Mucosa of stomach (tissue), 1 donor: ENCODE measurements at regions not wholly inside any gene's neighbourhood (a gene's known extent, or its start where the extent isn't known, plus 50 kb on each side); places are given as distances from the start of the nearest gene placed in this dataset.

Experiments
- H3K27me3 ChIP-seq: one replicate; pipeline ENCODE4 v1.7.0; 2013; ENCODE audit warnings: mild to moderate bottlenecking, low read length; ENCODE audit not compliant: control insufficient read depth, insufficient read depth
- H3K36me3 ChIP-seq: one replicate; pipeline ENCODE4 v1.7.0; 2013; ENCODE audit warnings: low read length; ENCODE audit not compliant: control insufficient read depth, insufficient read depth
- H3K4me1 ChIP-seq: one replicate; pipeline ENCODE4 v1.7.0; 2013; ENCODE audit warnings: mild to moderate bottlenecking, low read length; ENCODE audit not compliant: control insufficient read depth, insufficient read depth
- H3K4me3 ChIP-seq: one replicate; pipeline ENCODE4 v1.7.0; 2013; ENCODE audit warnings: low read length
- H3K9ac ChIP-seq: one replicate; pipeline ENCODE4 v1.7.0; 2013; ENCODE audit warnings: mild to moderate bottlenecking, low read length, moderate library complexity
- H3K9me3 ChIP-seq: one replicate; pipeline ENCODE4 v1.7.0; 2013; ENCODE audit warnings: mild to moderate bottlenecking, low read length, moderate library complexity; ENCODE audit not compliant: control insufficient read depth
- donor health status: Pancreatic carcinoma.

DNA sequence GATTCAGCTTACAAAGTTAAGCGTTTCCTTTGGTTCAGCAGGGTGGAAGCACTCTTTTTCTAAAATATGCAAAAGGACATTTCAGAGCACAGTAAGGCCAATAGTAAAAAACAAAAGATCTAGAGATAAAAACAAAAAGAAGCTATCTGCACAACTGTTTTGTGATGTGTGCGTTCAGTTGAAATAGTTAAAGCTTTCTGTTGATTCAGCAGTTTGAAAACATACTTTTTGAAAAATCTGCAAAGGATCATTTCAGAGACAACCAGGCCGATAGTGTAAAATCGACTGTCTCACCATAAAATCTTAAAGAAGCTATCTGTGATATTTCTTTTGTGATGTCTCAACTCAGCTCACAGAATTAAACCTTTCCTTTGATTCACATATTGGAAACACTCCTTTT is 300.0 kb upstream of the ALG10B start:
- Histone ChIP-seq H3K36me3 (no peaks in the 10 kb centered on the region), H3K27me3 (no peaks in the 10 kb centered on the region), H3K4me1 (no peaks in the 10 kb centered on the region), H3K9ac (no peak overlapping the region), H3K9me3 (no peaks in the 10 kb centered on the region), H3K4me3 (no peak overlapping the region)

DNA sequence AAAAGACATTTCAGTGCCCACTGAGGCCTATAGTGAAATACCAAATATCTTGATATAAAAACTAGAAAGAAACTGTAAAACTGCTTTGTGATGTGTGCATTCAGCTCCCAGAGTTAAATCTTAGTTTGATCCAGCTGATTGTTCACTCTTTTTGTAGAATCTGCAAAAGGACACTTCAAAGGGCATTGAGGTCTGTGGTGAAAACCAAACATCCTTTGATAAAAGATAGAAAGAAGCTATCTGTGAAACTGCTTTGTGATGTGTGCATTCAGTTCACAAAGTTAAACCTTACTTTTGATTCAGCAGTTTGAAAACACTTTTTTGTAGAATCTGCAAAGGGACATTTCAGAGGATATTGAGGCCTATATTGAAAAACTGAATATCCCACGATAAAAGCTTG is 290.7 kb upstream of the ALG10B start:
- no peaks in the 10 kb centered on the region for H3K4me1 ChIP-seq
- H3K9me3 ChIP-seq, result no peaks in the 10 kb centered on the region
- H3K9ac ChIP-seq, result no peak overlapping the region
- no peaks in the 10 kb centered on the region for H3K36me3 ChIP-seq
- H3K27me3 ChIP-seq, result no peaks in the 10 kb centered on the region
- no peak overlapping the region for H3K4me3 ChIP-seq

DNA sequence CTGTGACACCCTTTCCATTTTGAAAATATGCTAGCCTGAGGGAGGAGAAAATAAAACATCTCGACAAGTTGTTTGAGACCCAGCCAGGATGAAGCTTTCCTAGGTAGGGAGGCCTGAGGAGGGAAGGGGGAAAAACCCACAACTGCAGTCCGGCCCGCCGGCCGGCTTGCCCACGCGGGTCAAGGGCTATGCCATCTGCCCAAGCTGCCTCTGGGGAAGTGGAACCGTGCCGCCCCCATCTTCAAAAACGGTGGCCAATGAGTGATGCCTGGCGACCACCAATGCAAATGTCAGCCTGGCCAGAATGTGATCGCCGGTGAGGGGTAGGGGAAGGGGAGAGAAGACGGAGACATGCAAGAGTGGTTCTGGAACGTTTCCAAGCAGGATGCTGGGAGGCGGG is 263.5 kb upstream of the ALG10B start:
- H3K27me3 ChIP-seq, result no peaks in the 10 kb centered on the region
- H3K4me3 ChIP-seq, result no peak overlapping the region
- H3K9ac ChIP-seq, result no peak overlapping the region
- no peaks in the 10 kb centered on the region for H3K9me3 ChIP-seq
- no peaks in the 10 kb centered on the region for H3K36me3 ChIP-seq
- no peaks in the 10 kb centered on the region for H3K4me1 ChIP-seq

DNA sequence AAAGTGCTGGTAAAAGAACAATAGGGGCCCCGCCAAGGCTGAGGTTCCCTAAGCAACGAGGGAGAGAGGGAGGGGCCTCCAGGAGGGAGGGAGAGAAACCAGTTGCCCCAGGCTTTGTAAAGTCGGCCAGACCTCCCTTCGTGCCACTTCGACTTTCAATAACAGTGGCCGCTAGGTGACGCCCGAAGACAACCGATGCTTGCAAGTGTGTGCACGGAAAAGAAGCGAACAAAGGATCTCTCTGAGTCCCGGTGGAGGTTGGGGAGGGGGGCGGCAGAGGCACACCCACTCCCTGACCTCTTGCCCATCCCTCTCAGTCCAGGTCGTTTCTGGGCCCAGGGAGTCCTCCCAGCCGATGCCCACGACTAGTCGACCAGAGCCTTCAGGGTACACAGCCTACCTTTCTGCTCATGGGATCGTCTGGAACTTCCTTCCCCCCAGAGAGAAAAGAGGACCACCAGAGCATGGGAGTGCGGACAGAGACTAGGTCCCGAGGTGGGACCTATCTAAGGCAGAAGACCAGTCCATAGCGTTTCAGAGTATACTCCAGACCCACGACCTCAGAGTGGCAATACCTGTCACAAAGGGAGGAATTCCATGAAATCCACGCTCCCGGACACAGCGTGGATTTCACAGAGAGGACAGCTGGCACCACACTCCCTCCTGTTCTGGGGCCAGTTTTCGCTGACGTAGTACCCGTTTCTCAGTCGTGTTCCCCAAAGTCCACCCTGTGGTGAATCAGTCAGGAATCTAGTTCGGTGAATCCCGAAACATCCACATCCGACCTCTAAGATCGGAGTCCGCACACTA is 262.7 kb upstream of the ALG10B start:
- H3K36me3 ChIP-seq, result no peaks in the 10 kb centered on the region
- no peak overlapping the region for H3K9ac ChIP-seq
- H3K4me3 ChIP-seq, result no peak overlapping the region
- H3K9me3 ChIP-seq, result no peaks in the 10 kb centered on the region
- H3K4me1 ChIP-seq, result no peaks in the 10 kb centered on the region
- H3K27me3 ChIP-seq, result no peaks in the 10 kb centered on the region

DNA sequence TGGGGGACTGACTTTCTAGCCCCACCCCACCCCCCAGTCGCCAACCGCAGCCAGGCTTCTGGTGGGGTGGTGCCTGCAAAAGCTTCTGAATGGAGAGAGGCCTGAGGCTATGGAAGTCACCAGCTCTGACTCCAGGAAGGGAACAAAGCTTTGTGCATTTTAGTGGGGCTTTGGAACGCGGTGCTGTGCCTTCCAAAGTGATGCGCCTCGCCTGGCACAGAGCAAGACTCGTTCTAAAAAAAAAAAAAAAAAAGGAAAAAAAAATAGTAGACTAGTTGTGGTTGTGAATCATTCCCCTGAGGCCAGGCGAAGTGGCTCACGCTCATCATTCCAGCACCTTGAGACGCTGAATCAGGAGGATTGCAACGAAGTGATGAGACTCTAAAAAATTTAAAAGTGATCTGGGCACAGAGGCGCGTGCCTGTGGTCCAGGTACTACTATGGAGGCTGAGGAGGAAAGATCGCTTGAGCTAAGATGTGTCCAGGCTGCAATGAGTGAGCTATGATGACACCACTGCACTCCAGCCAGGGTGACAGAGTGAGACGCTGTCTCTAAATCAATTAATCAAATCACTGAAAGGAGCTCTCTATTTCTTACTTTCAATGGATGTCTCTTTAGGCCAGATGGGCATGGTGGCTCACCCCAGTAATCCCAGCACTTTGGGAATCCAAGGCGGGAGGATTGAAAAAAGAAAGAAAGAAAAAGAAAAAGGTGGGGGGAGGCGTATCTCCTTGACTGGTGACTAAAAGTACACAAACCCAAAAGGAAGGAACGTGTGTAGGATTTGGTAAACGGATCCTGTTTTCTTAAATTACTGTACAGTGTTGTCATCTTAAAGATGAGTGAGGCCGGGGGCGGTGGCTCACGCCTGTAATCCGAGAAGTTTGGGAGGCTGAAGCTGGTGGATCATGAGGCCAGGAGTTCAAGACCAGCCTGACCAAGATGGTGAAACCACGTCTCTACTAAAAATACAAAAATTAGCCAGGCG is 259.6 kb upstream of the ALG10B start:
- Histone ChIP-seq H3K36me3 (no peaks in the 10 kb centered on the region), H3K4me1 (no peaks in the 10 kb centered on the region), H3K9ac (no peak overlapping the region), H3K4me3 (no peak overlapping the region), H3K9me3 (no peaks in the 10 kb centered on the region), H3K27me3 (no peaks in the 10 kb centered on the region)

DNA sequence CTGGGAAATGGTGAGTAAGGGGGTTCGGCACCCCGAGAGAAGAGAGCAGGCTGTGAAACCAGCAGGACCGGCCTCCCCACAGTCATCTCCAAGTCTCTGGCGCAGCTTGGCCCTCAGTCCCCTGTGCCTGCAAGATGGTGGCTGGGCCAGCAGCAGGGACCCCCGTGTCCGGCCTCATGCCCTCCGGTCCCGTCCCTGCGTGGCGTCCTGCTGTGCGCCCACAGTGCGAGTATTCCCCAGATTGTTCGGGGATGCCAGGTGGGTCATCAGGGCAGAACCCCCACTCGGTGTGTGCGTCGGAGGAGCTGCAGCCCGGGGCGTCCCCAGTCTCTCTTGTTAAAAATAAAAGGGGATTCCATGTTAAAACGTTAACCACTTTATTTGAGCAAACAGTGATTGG is 216.9 kb upstream of the ALG10B start:
- no peaks in the 10 kb centered on the region for H3K9me3 ChIP-seq
- no peaks in the 10 kb centered on the region for H3K27me3 ChIP-seq
- no peaks in the 10 kb centered on the region for H3K36me3 ChIP-seq
- no peaks in the 10 kb centered on the region for H3K4me1 ChIP-seq
- H3K4me3 ChIP-seq, result no peak overlapping the region
- H3K9ac ChIP-seq, result no peak overlapping the region

DNA sequence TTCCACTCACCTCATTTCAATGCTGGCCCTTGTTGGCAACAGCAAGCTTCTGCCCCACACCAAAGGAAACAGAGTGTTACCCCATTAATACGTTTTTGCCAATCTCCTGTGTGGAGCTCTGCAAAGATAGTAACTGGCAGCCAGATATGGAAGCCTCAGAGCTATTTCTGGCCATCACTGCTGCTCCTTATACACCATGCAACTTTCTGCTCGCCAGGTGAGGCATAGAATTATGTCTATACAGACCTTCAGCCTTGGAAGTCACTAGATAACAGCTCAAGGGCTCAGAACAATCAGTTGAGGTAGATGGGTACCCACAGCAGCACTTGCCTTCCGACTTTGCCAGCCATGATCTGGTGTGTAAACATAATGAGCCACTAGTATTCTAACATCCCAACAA is 214.8 kb upstream of the ALG10B start:
- no peaks in the 10 kb centered on the region for H3K27me3 ChIP-seq
- H3K4me1 ChIP-seq, result no peaks in the 10 kb centered on the region
- no peaks in the 10 kb centered on the region for H3K9me3 ChIP-seq
- no peak overlapping the region for H3K4me3 ChIP-seq
- no peak overlapping the region for H3K9ac ChIP-seq
- H3K36me3 ChIP-seq, result no peaks in the 10 kb centered on the region

DNA sequence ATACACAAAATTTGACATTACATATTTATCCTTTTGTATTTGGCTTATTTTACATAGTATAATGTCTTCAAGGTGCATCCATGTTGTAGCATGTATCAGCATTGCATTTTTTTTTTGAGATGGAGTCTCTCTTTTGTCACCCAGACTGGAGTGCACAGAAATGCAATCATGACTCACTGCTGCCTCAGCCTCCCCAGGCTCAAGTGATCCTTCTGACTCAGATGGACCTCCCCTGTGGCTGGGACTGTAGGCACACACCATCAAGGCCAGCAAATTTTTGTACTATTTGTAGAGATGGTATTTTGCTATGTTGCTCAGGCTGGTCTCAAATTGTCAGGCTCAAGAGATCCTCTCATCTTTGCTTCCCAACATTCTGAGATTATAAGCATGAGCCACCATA is 214.4 kb upstream of the ALG10B start:
- H3K9ac ChIP-seq, result no peak overlapping the region
- H3K4me3 ChIP-seq, result no peak overlapping the region
- no peaks in the 10 kb centered on the region for H3K9me3 ChIP-seq
- H3K27me3 ChIP-seq, result no peaks in the 10 kb centered on the region
- no peaks in the 10 kb centered on the region for H3K4me1 ChIP-seq
- no peaks in the 10 kb centered on the region for H3K36me3 ChIP-seq

DNA sequence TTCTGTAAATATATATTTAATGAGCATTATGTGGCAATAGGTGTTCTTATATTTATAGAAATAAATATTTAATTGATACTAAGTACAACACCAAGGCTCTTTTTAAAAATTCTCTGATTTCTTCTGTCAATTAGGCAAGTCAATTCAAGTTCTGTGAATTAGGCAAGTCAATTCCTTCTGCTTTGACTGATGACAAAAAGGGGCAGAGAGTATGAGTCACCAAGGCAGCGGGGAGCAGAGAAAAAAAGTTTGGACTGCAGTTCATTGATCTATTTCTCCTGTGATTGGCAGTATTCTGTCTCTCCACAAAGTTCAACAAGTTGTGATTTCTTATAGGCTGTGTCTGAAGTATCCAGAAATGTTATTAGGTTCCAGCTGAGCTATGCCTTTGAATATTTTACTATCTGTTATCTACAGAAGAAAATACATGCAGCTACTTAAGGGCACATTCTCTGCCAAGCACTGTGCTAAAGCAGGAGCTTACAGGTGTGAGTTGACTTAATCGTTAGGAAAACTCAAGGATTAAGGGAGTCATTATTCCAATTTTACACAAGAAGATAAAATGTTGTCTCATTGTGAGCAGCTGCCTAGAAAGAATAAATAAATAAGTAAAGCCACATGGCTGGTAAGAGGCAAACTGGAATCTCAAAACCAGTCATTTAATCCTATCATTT is 206.4 kb upstream of the ALG10B start:
- Histone ChIP-seq H3K4me1 (no peaks in the 10 kb centered on the region), H3K36me3 (no peaks in the 10 kb centered on the region), H3K9ac (no peak overlapping the region), H3K9me3 (no peaks in the 10 kb centered on the region), H3K27me3 (no peaks in the 10 kb centered on the region), H3K4me3 (no peak overlapping the region)

DNA sequence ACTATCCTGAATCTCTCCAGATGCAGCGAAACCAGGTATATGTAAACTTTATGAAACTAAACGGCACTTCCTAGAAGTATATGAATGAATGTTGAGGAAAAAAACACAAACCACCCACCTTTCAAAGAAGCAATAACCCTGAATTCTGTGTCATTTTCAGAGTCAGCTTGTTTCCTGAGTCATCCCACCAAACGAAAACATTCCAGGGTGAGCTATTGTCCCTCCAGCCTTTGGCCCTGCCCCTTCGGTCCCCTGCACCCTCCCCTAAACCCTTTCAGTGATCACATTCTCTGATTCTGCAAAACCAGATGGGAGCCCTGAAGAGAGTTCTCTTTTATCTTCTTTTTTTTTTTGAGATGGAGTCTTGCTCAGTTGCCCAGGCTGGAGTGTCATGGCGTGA is 202.6 kb upstream of the ALG10B start:
- Histone ChIP-seq H3K36me3 (no peaks in the 10 kb centered on the region), H3K9me3 (no peaks in the 10 kb centered on the region), H3K4me3 (no peak overlapping the region), H3K27me3 (no peaks in the 10 kb centered on the region), H3K4me1 (no peaks in the 10 kb centered on the region), H3K9ac (no peak overlapping the region)

DNA sequence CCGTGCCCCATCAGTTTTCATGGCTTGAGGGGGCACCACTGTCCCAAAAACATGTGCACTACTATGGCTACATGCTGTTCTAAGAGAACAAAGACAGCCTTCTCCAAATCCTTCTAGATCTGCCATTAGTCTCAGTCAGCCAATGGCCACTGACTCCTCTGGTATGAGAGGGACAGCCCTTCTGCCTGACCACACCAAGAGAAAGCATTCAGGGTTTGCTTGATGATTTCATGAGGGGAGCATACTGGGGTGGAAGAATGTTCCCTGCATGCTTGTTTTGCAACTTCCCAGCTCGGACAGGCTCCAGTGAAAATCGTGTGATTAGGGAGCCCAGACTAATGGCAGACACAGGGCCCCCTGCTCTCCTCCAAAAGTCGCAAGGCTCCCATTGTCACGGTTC is 199.6 kb upstream of the ALG10B start:
- no peaks in the 10 kb centered on the region for H3K36me3 ChIP-seq

DNA sequence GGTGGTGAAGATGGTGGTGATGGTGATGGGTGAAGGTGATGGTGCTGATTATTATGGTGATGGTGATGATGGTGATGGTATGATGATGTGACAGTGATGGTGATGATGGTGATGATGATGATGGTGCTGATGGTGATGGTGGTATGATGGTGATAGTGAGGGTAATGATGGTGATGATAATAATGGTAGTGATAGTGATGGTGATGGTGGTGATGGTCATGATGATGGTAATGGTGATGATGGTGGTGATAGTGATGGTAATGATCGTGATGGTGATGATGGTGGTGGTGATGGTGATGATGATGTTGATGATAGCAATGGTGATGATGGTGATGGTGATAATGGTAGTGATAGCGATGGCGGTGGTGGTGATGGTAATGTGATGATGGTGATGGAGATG is 197.9 kb upstream of the ALG10B start:
- peaks cover 4% of the 10 kb centered on the region for H3K4me1 ChIP-seq
- no peaks in the 10 kb centered on the region for H3K27me3 ChIP-seq
- H3K9ac ChIP-seq, result no peak overlapping the region
- H3K4me3 ChIP-seq, result no peak overlapping the region
- H3K9me3 ChIP-seq, result no peaks in the 10 kb centered on the region
- H3K36me3 ChIP-seq, result no peaks in the 10 kb centered on the region

More for the DNA sequence above, 199.6 kb upstream of the ALG10B start:
- no peak overlapping the region for H3K4me3 ChIP-seq
- no peaks in the 10 kb centered on the region for H3K4me1 ChIP-seq
- H3K9ac ChIP-seq, result no peak overlapping the region
- no peaks in the 10 kb centered on the region for H3K27me3 ChIP-seq
- H3K9me3 ChIP-seq, result no peaks in the 10 kb centered on the region
